GM12878 (cell line): ENCODE measurements at regions not wholly inside any gene's neighbourhood (a gene's known extent, or its start where the extent isn't known, plus 50 kb on each side); places are given as distances from the start of the nearest gene placed in this dataset.

Experiments used
- ATAC-seq: fragments of 200-7000 bp; cut with Tn5 transposase; 3 replicates; pipeline ENCODE4 v1.9.1; 2020; ENCODE audit warnings: mild to moderate bottlenecking, moderate library complexity
- BruUV-seq: library from RNA; stranded (reverse); fragments of 400-500 nt; replicated peaks from 2 replicates; lab custom pipeline; 2021; lab: Mats Ljungman, UMichigan
- CTCF ChIA-PET: fragments of 300-600 bp; sonication (Branson Sonifier 250); formaldehyde crosslinking; extraction: SDS; loops from one replicate; lab custom pipeline; 2021; ENCODE audit warnings: inconsistent platforms; lab: Yijun Ruan, JAX
- POLR2A ChIA-PET: fragments of 350-600 bp; formaldehyde crosslinking; extraction: SDS; loops from one replicate; lab custom pipeline; 2021; ENCODE audit warnings: inconsistent platforms; lab: Charles Lee
- RAD21 ChIA-PET: fragments of 300-600 bp; sonication (Branson Sonifier 250); formaldehyde crosslinking; loops from one replicate; lab custom pipeline; 2023; ENCODE audit warnings: antibody characterized with exemption; ENCODE audit not compliant: unreplicated experiment; lab: Charles Lee
- SMC1A ChIA-PET: fragments of 300-600 bp; sonication (Branson Sonifier 250); formaldehyde crosslinking; loops from one replicate; lab custom pipeline; 2023; ENCODE audit not compliant: unreplicated experiment, uncharacterized antibody; lab: Charles Lee
- DNase-seq: peaks from one replicate; pipeline ENCODE4 v3.0.0-alpha.2; 2011; ENCODE audit warnings: low read depth, low spot score
- FAIRE-seq: peaks from 3 replicates; lab custom pipeline; 2011; peaks lifted over from hg19 to GRCh38; lab: Jason Lieb, UNC
- H2AFZ ChIP-seq: 2 replicates; pipeline ENCODE4 v1.6.0; 2011; ENCODE audit warnings: low read depth, low read length, control low read depth; ENCODE audit not compliant: control insufficient read depth
- H3K27ac ChIP-seq: 2 replicates; pipeline ENCODE4 v1.5.1; 2011; ENCODE audit warnings: control low read depth; ENCODE audit not compliant: control insufficient read depth, insufficient read depth
- H3K27me3 ChIP-seq, 2 experiments: replicated peaks in 1 of 2; 2 replicates each; pipeline versions ENCODE4 v1.6.0 to v1.6.1; 2011; ENCODE audit warnings: low read length in 1 of 2; ENCODE audit not compliant: control insufficient read depth in 2 of 2, insufficient read depth in 2 of 2
- H3K36me3 ChIP-seq, 2 experiments: 2 replicates each; pipeline ENCODE4 v1.5.1; 2011; ENCODE audit warnings: low read length in 1 of 2; ENCODE audit not compliant: control insufficient read depth in 2 of 2, insufficient read depth in 2 of 2
- H3K4me1 ChIP-seq: 2 replicates; pipeline ENCODE4 v1.6.1; 2011; ENCODE audit warnings: mild to moderate bottlenecking, low read length, moderate library complexity, mixed read lengths; ENCODE audit not compliant: control insufficient read depth, insufficient read depth
- H3K4me2 ChIP-seq: 2 replicates; pipeline ENCODE4 v1.6.0; 2011; ENCODE audit warnings: control low read depth; ENCODE audit not compliant: control insufficient read depth, insufficient read depth
- H3K4me3 ChIP-seq: fragments of 200-600 bp; sonication (generic); 2 replicates; pipeline ENCODE4 v1.5.1; 2016
- H3K79me2 ChIP-seq: 2 replicates; pipeline ENCODE4 v1.6.0; 2011; ENCODE audit warnings: low read length; ENCODE audit not compliant: control insufficient read depth, insufficient read depth
- H3K9ac ChIP-seq: 2 replicates; pipeline ENCODE4 v1.8.0; 2011; ENCODE audit warnings: low read length, control low read depth, mixed read lengths; ENCODE audit not compliant: control insufficient read depth, insufficient read depth
- H3K9me3 ChIP-seq: replicated peaks from 3 replicates; pipeline ENCODE4 v1.5.1; 2011; ENCODE audit warnings: mild to moderate bottlenecking, low read length; ENCODE audit not compliant: control insufficient read depth, insufficient read depth
- H4K20me1 ChIP-seq: 2 replicates; pipeline ENCODE4 v1.6.0; 2011; ENCODE audit not compliant: control insufficient read depth, insufficient read depth
- HDAC2 ChIP-seq: fragments of 200-600 bp; sonication (generic); IDR thresholded peaks from 2 replicates; pipeline ENCODE4 v1.6.1; 2017
- IKZF2 ChIP-seq, 2 experiments: fragments of 450-650 bp; IDR thresholded peaks; 2 replicates each; pipeline ENCODE4 v1.6.1; 2017; ENCODE audit warnings: mild to moderate bottlenecking in 2 of 2, moderate library complexity in 2 of 2
- NFYB ChIP-seq: IDR thresholded peaks from 2 replicates; pipeline ENCODE4 v1.6.1; 2011; ENCODE audit warnings: low read depth, mild to moderate bottlenecking, low read length, improper control_type of control experiment, moderate library complexity; ENCODE audit not compliant: insufficient read depth
- POU2F2 ChIP-seq: IDR thresholded peaks from 3 replicates; pipeline ENCODE4 v1.6.1; 2011; ENCODE audit warnings: low read depth, mild to moderate bottlenecking, low read length, borderline replicate concordance
- SIN3A ChIP-seq: IDR thresholded peaks from 2 replicates; pipeline ENCODE4 v1.6.1; 2012; ENCODE audit warnings: low read depth, low read length, improper control_type of control experiment
- SMC3 ChIP-seq: IDR thresholded peaks from 2 replicates; pipeline ENCODE4 v1.6.1; 2011; ENCODE audit warnings: low read length, improper control_type of control experiment, borderline replicate concordance
- SREBF1 ChIP-seq: IDR thresholded peaks from 2 replicates; pipeline ENCODE4 v1.6.1; 2012; ENCODE audit warnings: mild to moderate bottlenecking, low read length
- YY1 ChIP-seq: IDR thresholded peaks from 2 replicates; pipeline ENCODE4 v1.6.1; 2011; ENCODE audit warnings: low read depth, mild to moderate bottlenecking, low read length
- WGBS: methylation state at CpG from one replicate; pipeline ENCODE4 v1.1.6; 2016; ENCODE audit warnings: low lambda C conversion rate; ENCODE audit not compliant: insufficient replicate concordance, insufficient coverage; ENCODE audit errors: missing lambda C conversion rate; 5-methylcytosine and 5-hydroxymethylcytosine counted together
- in situ Hi-C: fragments of 300-500 bp; cut with MboI; formaldehyde crosslinking; loops from 9 replicates; pipeline ENCODE4 v1.14.3; 2018; ENCODE audit warnings: mixed read lengths
- intact Hi-C: fragments of 100-400 bp; cut with micrococcal nuclease; formaldehyde crosslinking; loops from one replicate; pipeline ENCODE4 v1.14.2; 2022; ENCODE audit not compliant: unreplicated experiment
- TF ChIP-seq, protein P1 (sequence below): fragments of 450-650 bp; IDR thresholded peaks from 2 replicates; pipeline ENCODE4 v1.6.1; 2017; ENCODE audit warnings: mild to moderate bottlenecking, low read depth, inconsistent platforms; ENCODE audit not compliant: poor library complexity, severe bottlenecking
- TF ChIP-seq, protein P2 (sequence below): IDR thresholded peaks from 2 replicates; pipeline ENCODE4 v1.6.1; 2012; ENCODE audit warnings: mild to moderate bottlenecking, low read depth, low read length
- TF ChIP-seq, protein P3 (sequence below): fragments of 450-650 bp; IDR thresholded peaks from 2 replicates; pipeline ENCODE4 v1.6.1; 2016; ENCODE audit warnings: mild to moderate bottlenecking, moderate library complexity, borderline replicate concordance

DNA sequence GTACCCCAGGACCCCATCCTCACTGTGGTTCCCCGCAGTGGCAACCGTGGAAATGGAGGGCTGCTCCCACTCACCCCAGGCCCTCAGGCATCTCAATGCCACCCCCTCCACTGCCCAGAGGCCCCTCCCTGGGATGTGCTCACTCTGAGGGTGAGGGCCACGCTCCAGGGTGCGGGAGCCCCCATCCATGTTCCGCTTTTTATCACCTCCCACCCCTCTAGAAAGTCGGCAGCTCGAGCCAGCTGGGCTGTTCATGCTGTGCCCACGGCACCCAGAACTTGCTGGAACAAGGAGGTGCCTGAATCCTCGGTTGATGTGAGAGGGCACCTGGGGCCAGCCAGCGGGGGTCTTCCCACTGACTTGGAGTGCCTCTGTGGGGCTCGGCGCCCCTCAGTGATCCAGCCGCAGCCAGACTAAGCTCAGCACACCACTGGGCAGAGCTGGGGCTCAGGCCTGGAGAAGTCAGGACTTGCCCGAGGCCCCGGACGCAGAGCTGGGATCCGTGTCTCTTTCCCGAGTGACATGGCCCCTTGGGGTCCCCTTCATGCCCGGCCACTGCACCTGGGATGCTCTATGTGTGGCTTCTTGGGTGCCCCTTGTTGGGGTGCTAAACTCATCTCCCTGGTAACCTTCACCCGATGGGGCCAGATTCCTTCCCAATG is 143.1 kb upstream of the GSE1 start:
- no peak overlapping the region for H3K4me2 ChIP-seq
- no peaks in the 10 kb centered on the region for H3K9me3 ChIP-seq
- FAIRE-seq: no peak
- no peak overlapping the region for H2AFZ ChIP-seq
- H3K27ac ChIP-seq: no peak overlapping the region
- no peaks in the 10 kb centered on the region for H3K79me2 ChIP-seq
- no peak for ATAC-seq
- in situ Hi-C loops (no loop called here), intact Hi-C loops (no loop called here)
- SMC1A ChIA-PET: no interaction called here
- CTCF ChIA-PET: interaction anchor here (1.0 kb wide), 1 partner anchor 140 kb away, joined by 3 read pairs; no protein-coding TSS in a partner anchor
- no peaks in the 10 kb centered on the region for H4K20me1 ChIP-seq
- no peak for DNase-seq
- RAD21 ChIA-PET: no interaction called here
- peaks cover 1 to 8% of the 10 kb centered on the region in 2 experiments; a peak in 2 of 4 replicates for H3K27me3 ChIP-seq
- H3K9ac ChIP-seq: no peak overlapping the region
- no peaks in the 10 kb centered on the region for H3K4me1 ChIP-seq
- WGBS: 41% methylated on average over 20 of the region's 20 CpGs
- no peaks in the 10 kb centered on the region for H3K36me3 ChIP-seq
- no peak overlapping the region for H3K4me3 ChIP-seq
- no TSS peak for BruUV-seq
- POLR2A ChIA-PET: interaction anchor here (0.6 kb wide), 1 partner anchor 149 kb away, joined by 3 read pairs; no protein-coding TSS in a partner anchor
- TF ChIP-seq, protein P1, sequence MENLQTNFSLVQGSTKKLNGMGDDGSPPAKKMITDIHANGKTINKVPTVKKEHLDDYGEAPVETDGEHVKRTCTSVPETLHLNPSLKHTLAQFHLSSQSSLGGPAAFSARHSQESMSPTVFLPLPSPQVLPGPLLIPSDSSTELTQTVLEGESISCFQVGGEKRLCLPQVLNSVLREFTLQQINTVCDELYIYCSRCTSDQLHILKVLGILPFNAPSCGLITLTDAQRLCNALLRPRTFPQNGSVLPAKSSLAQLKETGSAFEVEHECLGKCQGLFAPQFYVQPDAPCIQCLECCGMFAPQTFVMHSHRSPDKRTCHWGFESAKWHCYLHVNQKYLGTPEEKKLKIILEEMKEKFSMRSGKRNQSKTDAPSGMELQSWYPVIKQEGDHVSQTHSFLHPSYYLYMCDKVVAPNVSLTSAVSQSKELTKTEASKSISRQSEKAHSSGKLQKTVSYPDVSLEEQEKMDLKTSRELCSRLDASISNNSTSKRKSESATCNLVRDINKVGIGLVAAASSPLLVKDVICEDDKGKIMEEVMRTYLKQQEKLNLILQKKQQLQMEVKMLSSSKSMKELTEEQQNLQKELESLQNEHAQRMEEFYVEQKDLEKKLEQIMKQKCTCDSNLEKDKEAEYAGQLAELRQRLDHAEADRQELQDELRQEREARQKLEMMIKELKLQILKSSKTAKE: no peak
- TF ChIP-seq NFYB: no peak
- TF ChIP-seq, protein P2, sequence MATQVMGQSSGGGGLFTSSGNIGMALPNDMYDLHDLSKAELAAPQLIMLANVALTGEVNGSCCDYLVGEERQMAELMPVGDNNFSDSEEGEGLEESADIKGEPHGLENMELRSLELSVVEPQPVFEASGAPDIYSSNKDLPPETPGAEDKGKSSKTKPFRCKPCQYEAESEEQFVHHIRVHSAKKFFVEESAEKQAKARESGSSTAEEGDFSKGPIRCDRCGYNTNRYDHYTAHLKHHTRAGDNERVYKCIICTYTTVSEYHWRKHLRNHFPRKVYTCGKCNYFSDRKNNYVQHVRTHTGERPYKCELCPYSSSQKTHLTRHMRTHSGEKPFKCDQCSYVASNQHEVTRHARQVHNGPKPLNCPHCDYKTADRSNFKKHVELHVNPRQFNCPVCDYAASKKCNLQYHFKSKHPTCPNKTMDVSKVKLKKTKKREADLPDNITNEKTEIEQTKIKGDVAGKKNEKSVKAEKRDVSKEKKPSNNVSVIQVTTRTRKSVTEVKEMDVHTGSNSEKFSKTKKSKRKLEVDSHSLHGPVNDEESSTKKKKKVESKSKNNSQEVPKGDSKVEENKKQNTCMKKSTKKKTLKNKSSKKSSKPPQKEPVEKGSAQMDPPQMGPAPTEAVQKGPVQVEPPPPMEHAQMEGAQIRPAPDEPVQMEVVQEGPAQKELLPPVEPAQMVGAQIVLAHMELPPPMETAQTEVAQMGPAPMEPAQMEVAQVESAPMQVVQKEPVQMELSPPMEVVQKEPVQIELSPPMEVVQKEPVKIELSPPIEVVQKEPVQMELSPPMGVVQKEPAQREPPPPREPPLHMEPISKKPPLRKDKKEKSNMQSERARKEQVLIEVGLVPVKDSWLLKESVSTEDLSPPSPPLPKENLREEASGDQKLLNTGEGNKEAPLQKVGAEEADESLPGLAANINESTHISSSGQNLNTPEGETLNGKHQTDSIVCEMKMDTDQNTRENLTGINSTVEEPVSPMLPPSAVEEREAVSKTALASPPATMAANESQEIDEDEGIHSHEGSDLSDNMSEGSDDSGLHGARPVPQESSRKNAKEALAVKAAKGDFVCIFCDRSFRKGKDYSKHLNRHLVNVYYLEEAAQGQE: no peak
- no peak for TF ChIP-seq IKZF2 (IDR thresholded peaks at IDR 0.05)
- TF ChIP-seq, protein P3, sequence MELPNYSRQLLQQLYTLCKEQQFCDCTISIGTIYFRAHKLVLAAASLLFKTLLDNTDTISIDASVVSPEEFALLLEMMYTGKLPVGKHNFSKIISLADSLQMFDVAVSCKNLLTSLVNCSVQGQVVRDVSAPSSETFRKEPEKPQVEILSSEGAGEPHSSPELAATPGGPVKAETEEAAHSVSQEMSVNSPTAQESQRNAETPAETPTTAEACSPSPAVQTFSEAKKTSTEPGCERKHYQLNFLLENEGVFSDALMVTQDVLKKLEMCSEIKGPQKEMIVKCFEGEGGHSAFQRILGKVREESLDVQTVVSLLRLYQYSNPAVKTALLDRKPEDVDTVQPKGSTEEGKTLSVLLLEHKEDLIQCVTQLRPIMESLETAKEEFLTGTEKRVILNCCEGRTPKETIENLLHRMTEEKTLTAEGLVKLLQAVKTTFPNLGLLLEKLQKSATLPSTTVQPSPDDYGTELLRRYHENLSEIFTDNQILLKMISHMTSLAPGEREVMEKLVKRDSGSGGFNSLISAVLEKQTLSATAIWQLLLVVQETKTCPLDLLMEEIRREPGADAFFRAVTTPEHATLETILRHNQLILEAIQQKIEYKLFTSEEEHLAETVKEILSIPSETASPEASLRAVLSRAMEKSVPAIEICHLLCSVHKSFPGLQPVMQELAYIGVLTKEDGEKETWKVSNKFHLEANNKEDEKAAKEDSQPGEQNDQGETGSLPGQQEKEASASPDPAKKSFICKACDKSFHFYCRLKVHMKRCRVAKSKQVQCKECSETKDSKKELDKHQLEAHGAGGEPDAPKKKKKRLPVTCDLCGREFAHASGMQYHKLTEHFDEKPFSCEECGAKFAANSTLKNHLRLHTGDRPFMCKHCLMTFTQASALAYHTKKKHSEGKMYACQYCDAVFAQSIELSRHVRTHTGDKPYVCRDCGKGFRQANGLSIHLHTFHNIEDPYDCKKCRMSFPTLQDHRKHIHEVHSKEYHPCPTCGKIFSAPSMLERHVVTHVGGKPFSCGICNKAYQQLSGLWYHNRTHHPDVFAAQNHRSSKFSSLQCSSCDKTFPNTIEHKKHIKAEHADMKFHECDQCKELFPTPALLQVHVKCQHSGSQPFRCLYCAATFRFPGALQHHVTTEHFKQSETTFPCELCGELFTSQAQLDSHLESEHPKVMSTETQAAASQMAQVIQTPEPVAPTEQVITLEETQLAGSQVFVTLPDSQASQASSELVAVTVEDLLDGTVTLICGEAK: no peak
- no peak for TF ChIP-seq SIN3A
- TF ChIP-seq YY1: no peak
- TF ChIP-seq SREBF1: no peak
- TF ChIP-seq HDAC2: no peak
- TF ChIP-seq SMC3: no peak
- no peak for TF ChIP-seq POU2F2
